ENCODE measurements at regions not wholly inside any gene's neighbourhood (a gene's known extent, or its start where the extent isn't known, plus 50 kb on each side); places are given as distances from the start of the nearest gene placed in this dataset.

DNA sequence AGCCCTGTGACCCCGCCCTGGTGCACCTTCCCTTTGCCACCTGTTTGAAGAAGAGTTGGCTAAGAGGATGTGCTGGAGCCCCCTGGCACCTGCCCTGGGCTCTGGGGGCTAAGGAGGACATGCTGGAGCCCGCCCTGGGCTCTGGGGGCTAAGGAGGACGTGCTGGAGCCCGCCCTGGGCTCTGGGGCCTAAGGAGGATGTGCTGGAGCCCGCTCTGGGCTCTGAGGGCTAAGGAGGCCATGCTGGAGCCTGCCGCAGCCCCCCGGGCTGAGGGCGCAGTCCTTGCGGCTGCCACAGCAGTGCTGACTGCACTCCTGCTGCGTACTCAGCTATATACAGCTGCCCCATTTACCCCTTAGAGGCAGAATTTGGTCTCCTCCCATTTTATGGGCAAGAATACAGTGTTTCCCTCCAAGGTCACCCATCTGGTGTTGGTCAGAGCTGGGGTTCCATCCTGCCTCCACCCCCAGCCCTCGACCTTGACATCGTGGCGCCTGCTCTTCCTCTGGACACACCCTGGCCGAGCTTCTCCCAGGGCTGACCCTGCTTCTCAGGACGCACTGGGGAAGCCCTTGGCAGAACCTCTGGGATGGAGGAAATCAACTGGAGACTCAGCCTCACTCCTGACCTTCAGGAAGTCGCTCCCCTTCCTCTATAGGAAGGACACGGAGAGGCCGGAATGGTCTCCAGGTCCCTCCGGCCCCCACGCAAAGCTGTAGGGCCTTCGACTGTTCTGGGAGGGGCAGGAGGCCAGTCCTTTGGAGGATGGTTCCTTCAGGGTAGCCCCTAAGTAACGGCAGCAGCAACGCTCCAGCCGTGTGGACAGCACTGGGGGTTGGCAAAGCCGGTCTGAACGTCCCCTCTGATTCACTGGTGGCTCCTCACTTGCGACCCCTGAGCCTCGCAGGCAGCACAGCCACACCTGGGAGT, 65.0 kb upstream of the HPCAL1 start:
- no peak for DNase-seq (ENCODE audit: low read depth)

DNA sequence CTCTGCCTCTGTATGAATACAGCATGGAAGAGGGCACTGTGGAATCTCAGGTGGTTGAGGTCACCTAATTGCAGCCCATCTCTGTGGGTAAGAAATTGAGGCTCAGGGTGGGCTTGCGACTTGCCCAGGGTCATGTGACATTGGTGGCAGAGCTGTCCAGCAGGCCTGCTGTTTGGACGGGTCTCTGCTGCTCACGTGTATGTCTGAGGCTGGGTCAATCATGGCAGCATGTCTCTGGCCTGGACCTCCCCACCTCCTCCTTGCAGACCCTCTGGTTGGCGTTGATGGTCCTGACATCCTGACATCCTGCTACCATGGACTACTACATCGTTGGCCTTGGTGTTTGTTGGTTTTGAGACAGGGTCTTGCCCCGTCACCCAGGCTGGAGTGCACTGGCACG, 64.3 kb upstream of the HPCAL1 start:
- DNase-seq (ENCODE audit: low read depth): no peak

DNA sequence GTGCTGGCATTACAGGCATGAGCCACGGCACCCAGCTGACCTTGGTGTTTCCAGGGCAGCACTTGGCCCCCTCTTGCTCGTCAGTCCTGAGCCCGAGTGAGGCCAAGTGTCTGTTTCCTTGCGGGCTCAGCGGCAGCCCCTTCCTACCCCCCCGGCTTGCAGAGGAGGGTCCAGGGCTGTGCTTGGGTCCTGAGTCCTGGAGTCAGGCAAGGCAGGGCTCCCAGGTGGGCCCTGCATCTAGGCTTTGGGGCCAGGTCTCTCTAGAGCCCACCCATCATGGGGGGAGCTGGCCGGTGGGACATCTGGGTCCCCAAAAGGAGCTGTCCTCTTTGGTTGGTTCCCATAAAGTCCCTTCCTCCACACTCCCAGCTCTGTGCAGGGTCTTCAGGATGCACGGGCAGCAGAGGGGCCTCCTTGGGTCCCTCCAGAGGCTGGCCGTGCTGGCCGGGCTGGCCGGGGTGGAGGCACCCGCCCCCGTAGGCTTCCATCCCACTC, 63.7 kb upstream of the HPCAL1 start:
- no peak for DNase-seq (ENCODE audit: low read depth)

DNA sequence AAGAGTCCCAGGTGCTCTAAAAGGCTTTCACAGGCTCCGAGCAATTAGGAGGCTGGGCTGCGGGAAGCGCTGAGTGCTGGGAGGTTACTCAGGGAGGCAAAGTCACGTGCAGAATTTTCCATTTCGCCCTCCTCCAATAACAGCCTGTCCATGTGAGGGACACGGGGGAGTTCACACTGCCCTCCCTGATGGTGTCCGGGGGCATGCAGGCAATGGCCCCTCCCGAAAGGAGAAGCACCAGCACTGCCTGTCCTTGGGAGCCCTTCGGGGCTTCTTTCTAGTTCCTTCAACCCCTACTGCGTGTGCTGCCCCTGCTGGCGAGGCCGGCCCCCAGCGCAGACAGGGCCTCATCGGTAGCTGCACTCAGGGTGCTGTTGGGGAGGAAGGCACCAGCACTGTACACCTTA, 63.1 kb upstream of the HPCAL1 start:
- DNase-seq (ENCODE audit: low read depth): no peak

DNA sequence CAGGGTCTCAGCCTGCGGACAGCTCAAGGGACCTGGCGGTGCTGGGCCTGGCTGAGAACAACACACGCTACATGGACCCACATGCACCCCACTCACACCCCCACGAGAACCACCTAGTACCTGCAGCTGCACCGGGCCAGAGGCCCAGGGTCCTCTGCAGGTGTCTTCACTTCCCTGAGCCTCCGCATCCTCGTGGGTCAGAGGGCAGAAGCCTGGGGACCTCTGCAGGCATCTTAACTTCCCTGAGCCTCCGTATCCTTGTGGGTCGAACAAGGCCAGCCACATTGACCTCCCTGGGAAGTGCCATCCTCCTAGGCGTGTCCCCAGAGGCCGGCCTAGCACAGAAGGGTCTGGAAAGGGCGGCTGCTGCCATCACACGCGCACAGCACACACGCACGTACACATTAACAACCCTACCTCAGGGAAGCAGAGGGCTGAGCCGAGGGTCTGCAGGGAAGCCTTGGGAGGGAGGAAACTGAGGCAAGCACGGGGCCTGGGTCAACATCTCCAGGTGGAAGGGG, 62.5 kb upstream of the HPCAL1 start:
- no peak for DNase-seq (ENCODE audit: low read depth)

DNA sequence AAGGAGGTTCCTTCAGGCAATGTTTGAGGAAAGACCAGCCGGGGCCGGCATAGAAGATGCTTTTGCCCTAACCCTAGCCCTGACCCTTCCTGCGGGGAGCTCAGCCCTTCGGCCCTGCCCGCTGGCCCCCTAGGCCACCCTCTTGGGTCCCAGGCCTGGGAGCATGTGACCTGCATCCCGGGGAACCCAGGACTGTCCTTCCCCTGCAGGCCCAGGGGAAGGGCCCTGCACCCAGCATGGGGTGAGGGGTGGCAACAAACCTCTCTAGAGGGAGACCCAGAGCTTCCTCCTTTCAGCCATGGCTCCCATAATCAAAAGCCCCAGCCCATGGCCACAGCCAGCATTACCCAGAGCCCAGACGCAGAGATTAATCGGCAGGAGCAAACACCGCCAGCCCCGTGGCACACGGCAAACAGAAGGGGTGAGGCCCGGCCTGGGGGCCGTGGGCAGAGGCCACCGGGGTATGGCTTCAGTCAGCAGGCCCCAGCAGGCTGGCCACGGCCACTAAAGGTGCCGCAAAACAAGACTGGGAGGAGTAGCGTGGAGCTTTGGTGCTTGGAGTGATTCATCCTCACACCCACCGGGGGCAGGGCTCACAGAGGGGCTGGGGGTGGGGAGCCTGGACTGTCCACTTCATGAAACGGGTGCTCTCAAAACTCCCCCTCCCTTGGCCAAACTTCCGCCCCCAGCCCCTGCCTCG, 61.6 kb upstream of the HPCAL1 start:
- no peak for DNase-seq (ENCODE audit: low read depth)

DNA sequence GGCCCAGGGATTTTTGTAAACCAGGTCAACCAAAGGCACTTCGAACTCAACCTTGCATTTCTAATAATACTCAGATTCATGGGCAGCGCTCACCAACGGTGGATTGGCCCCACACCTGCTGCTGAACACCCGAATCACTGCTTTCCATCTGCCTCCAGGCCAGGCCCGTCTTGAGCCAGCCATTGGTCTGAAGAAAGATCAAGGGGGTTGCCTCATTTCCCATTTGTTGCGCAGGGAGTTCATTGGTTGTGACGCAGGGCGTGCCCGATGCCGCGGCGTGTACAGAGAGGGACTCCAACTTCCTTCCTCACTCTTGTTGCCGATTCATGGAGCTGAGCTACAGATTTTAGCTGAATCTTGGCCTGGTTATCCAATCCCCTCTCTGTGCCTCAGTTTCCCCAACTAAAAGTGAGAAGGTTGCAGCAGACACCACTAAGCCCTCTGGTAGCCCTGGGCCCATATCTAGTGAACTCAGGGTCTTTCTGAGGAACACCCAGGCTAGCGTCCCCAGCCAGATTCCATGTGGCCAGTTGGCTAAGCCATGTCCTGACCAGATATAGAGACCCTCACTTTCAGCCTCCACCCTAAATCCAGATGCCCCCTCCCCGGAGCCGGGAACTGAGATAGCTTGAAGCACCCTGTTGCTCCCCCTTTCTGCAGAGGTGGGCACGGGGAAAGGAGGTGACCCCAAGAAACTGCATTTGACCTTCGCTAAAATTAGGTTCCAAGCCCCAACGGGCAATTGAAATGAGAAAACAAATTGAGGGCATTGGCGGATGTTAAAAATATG, 60.9 kb upstream of the HPCAL1 start:
- DNase-seq (ENCODE audit: low read depth): no peak

DNA sequence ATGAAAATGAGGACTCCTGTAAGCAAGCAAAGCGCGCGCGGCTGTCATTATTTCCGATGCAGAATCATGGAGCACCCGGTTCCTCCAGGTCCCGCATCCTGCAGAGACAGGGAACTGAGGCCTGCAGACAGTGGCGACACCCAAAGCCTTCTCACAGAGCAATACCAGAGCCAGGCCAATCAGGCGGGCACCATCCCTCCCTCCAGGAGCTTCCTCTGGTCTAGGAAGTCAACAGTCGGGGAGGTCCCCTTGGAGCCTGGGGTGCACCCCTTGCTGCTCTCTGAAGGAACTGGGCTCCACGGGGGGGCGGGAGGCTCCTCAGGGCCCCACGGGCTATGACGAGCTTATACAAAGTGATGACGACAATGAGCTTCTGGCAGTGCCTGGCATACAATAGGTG, 60.3 kb upstream of the HPCAL1 start:
- no peak for DNase-seq (ENCODE audit: low read depth)

DNA sequence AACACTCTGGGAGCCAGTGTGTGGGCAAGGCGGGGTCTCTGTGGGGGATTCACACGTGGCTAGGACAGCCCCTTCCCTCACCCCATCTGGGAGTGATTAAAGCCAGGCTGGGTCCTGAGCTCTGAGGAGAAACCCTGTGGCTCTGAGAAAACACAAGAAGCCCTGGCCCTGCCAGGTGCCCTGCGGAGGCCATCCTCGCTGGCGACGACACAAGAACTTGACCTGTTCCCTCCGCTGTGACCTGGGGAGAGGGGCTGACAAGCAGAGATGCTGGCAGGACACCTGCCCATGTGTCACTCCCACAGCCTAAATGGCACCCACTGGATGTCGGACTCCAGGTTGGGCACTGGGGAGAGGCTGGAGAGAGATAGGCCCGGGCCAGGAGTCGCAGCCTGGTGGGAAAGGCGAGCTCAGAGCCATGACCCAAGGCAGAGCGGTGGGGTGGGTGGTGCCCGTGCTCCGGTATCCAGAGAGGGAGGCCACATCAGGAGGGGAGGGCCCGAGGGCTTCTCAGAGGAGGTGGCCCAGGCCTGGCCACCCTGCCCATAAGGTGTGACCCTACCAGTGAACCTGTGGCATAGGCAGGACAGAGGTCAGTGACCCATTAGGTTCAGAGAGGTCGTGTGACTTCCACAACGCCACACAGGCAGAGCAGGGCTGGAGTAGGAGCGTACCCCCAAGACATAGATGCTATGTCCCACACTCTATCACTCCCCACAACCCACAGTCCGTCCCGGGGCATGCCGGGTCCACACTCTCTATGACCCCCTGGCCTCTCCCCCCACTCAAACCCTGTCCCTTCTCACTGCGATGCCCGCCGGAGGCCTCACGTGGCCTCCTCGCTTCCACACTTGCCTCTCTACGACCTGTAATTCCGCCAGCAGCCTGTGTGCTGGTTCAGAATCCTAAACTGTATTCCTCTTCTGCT, 59.4 kb upstream of the HPCAL1 start:
- no peak for DNase-seq (ENCODE audit: low read depth)

DNA sequence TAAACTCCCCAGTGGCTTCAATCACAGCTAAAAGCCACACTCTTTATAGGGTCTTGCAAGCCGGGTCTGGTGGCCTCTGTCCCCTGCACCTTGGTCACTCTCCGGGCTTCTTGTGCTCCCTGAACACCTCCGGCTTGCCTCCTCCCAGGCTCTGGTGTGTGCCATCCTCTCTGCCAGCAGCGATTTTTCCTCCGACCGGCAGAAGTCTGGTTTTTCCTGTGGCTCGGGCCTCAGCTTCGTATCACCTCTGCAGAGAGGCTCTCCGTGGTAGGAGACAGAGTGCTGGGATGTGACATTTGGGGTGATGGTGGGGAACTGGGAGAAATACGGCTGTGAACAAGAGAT, 58.8 kb upstream of the HPCAL1 start:
- no peak for DNase-seq (ENCODE audit: low read depth)

DNA sequence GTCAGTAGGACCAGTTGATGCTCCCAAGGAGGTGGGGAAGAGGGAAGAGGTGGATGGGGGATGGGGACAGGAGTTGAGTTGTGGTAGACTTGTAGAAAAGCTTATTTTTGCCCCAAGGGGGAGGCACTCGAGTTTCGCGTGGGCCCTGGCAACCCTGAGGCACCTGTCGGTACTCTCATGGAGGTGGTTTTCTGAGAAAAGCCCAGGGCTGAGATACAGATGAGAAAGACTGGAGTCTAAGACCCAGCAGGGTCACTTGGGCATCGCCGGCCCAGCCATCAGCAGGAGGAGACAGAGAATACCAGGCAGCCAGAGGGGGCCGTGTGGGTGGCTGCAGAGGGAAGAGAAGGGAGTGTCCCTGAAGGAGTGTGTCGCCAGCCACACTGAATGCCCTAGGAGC, 57.7 kb upstream of the HPCAL1 start:
- no peak for DNase-seq (ENCODE audit: low read depth)

DNA sequence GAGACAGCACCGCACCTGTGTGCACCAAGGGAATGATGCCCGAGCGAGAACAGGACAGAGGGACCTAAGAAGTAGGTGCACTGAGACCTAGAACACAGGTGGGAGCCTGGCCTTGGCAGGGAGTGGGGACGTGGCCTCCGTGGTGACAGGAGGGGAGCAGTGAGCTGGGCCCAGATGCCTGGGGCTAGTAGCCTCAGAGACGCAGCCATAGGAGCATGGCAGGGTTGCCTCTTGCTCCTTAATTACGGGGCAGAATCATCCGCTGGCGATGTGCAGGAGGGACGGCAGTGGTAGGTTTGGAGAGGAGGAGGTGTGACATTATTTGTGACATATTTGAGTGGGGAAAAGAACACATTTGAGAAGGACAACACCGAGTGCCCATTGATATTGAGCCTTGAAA, 57.0 kb upstream of the HPCAL1 start:
- no peak for DNase-seq (ENCODE audit: low read depth)

DNA sequence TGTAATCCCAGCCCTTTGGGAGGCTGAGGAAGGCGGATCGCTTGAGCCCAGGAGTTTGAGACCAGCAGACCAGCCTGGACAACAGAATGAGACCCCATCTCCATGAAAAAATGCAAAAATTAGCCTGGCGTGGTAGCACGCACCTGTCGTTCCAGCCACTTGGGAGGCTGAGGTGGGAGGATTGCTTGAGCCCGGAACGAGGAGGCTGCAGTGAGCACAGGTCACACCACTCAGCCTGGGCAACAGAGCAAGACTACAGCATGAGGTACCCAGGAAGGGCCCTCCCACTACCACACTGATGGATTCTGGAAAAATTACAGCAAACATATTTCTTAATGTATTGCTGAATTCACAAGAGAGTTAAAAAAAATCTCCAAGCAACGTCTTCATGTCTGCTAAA, 56.3 kb upstream of the HPCAL1 start:
- DNase-seq (ENCODE audit: low read depth): no peak

DNA sequence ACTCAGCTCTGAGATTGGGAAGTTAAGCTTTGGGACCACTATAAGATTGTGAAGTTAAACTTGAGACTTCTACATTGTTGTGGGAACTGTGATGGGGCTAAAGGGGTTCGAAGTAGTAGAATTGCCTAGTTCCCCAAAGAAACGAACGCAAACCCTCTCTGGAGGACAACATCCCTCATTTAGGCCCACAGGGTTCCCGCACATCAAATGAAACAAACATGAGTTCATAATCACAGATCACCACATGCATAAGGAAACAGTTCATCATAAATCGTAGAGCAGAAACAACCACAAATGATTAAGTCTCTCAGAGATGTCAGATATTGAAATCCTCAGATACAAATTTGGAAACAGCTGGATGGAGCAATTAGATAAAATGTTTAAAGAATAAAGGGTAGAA, 55.9 kb upstream of the HPCAL1 start:
- no peak for DNase-seq (ENCODE audit: low read depth)

DNA sequence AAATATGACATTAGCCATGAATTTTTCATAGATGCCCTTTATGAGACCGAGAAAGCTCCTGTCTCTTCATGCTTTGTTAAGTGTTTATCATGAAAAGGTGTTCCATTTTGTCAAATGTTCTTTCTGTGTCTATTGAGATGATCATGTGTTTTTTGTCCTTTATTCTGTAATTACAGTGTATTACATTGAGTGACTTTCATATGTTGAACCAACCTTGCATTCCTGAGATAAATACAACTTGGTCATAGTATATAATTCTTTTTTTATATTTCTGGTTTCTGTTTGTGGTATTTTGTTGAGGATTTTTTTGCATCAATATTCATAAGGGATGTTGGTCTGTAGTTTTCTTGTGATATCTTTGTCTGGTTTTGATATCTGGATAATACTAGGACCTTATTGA, 52.9 kb upstream of the HPCAL1 start:
- no peak for DNase-seq (ENCODE audit: low read depth)

DNA sequence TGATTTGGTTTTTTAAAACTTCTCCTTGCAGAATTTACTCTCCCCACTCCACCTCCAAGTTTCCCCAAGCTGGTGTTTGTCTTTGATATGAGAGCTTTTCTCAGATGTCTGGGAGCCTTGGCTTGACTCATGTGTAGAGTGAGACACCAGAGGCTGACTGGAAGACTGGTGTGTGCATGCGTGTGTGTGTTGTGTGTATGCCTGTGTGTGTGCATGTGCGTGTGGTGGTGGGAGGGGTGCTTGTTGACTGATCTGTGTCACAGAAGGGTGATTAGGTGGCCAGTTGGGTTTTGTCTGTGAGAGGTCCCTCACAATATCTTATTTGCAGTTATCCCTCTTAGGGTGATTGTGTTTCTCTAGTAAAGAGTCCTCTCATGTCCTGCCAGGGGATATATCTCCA, 50.5 kb upstream of the HPCAL1 start:
- no peak for DNase-seq (ENCODE audit: low read depth)

DNA sequence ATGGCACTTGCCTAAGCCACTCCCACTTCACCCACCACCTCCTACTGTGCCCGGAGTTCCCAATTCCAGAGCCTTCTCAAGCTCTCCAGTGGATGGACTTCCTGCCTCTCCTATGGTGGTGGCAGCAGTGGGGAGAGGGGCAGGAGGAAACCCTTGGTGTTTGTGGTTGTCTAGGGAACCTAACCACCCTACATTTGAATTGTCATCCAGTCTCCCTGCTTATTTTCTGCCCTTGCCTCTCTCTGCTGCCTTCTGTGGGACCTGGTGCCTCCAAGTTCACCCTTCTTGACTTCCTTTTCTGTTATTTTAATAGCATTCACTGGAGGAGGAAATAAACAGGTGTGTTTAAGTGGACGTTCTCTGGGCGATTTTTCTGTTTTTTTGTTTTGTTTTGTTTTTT, 50.0 kb upstream of the HPCAL1 start:
- no peak for DNase-seq (ENCODE audit: low read depth)

All from fibroblast of gingiva (primary cell).